ENCODE measurements at regions not wholly inside any gene's neighbourhood (a gene's known extent, or its start where the extent isn't known, plus 50 kb on each side); places are given as distances from the start of the nearest gene placed in this dataset.

- no peak for TF ChIP-seq CTCF (IDR thresholded peaks at IDR 0.05)
- no peak for TF ChIP-seq POLR2A (IDR thresholded peaks at IDR 0.05)
Measured at GRCh38 chrX:68990948-68991347, 162.1 kb downstream of the EFNB1 start.
